WERI-Rb-1 (cell line): ENCODE measurements at regions not wholly inside any gene's neighbourhood (a gene's known extent, or its start where the extent isn't known, plus 50 kb on each side); places are given as distances from the start of the nearest gene placed in this dataset.

ENCODE experiments used
- DNase-seq: peaks from one replicate; pipeline ENCODE4 v3.0.0-alpha.2; 2020
- H3K27ac ChIP-seq: fragments of 250-450 bp; sonication (Bioruptor Pico); 2 replicates; pipeline ENCODE4 v1.5.1; 2020; ENCODE audit warnings: mild to moderate bottlenecking, moderate library complexity
- H3K27me3 ChIP-seq: fragments of 250-450 bp; sonication (Bioruptor Pico); 2 replicates; pipeline ENCODE4 v1.5.1; 2021; ENCODE audit warnings: mild to moderate bottlenecking, low read depth, moderate library complexity; ENCODE audit not compliant: insufficient read depth, severe bottlenecking
- H3K36me3 ChIP-seq: fragments of 250-450 bp; sonication (Bioruptor Pico); 2 replicates; pipeline ENCODE4 v1.5.1; 2020; ENCODE audit warnings: mild to moderate bottlenecking, moderate library complexity
- H3K4me3 ChIP-seq: 2 replicates; pipeline ENCODE4 v1.5.1; 2011; ENCODE audit warnings: low read depth, mild to moderate bottlenecking, control low read depth, low read length
- H3K9me3 ChIP-seq: fragments of 250-450 bp; sonication (Bioruptor Pico); 2 replicates; pipeline ENCODE4 v1.5.1; 2021; ENCODE audit warnings: mild to moderate bottlenecking, moderate library complexity; ENCODE audit not compliant: severe bottlenecking
- CTCF ChIP-seq: IDR thresholded peaks from 2 replicates; pipeline ENCODE4 v1.5.1; 2011; ENCODE audit warnings: low read depth, mild to moderate bottlenecking, control low read depth, inconsistent platforms, low read length

DNA sequence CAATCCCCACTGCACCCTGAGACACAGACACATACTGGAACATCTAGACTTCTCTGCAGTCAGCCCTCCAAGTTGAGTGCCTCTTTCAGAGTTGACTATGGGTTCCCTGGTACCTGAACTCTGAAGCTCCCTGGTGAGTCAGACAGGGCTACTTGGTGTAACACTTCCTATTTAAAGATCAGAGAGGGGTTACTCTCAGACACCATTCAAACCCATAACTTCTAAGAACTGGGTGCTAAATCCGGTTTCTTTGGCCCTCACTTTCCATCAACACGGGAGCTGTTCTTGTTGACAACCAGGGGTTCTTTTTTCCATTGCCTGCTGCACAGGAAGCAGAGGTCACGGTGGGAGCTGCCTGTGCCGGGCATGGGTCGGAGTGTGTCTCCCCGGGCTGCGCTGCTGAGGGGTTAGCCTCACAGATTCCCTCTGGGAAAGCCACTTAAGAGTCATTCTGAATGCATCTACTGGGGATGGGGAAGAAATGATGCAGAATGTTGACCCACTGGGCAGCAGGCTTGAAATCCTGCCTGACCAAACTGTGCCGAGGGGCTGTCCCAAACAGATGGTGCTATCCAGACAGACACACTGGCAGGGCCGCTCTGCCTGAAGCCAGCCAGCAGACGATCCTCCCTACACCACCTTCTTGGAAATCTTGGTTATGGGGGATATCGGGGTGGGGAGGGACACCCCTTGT, 74.1 kb downstream of the PITPNM2 start:
- no peaks in the 10 kb centered on the region for H3K27me3 ChIP-seq
- no peaks in the 10 kb centered on the region for H3K36me3 ChIP-seq
- DNase-seq = no peak
- no peak overlapping the region for H3K4me3 ChIP-seq
- no peak overlapping the region for H3K27ac ChIP-seq
- no peak for TF ChIP-seq CTCF
- H3K9me3 ChIP-seq = no peaks in the 10 kb centered on the region

- no peaks in the 10 kb centered on the region for H3K36me3 ChIP-seq
- DNase-seq = peak; percentile 75
- peak; percentile 40; the same call in 1 of the 2 replicates for TF ChIP-seq CTCF
- H3K27me3 ChIP-seq = no peaks in the 10 kb centered on the region
- no peak overlapping the region for H3K4me3 ChIP-seq
- H3K27ac ChIP-seq = no peak overlapping the region
- no peaks in the 10 kb centered on the region for H3K9me3 ChIP-seq
Measured at GRCh38 chr12:123075646-123076171, 75.2 kb downstream of the PITPNM2 start.

GRCh38 chr12:123075087-123075645, 75.7 kb downstream of the PITPNM2 start:
- H3K27ac ChIP-seq = no peak overlapping the region
- no peaks in the 10 kb centered on the region for H3K36me3 ChIP-seq
- TF ChIP-seq CTCF = no peak
- no peaks in the 10 kb centered on the region for H3K9me3 ChIP-seq
- H3K27me3 ChIP-seq = no peaks in the 10 kb centered on the region
- H3K4me3 ChIP-seq = no peak overlapping the region
- no peak for DNase-seq

- Histone ChIP-seq H3K9me3 (no peaks in the 10 kb centered on the region), H3K36me3 (no peaks in the 10 kb centered on the region), H3K27me3 (no peaks in the 10 kb centered on the region), H3K4me3 (no peak overlapping the region), H3K27ac (no peak overlapping the region)
- no peak for DNase-seq
- TF ChIP-seq CTCF = no peak
Measured at GRCh38 chr12:123073962-123074801, 76.7 kb downstream of the PITPNM2 start.

GRCh38 chr12:123073292-123073691, 77.6 kb downstream of the PITPNM2 start:
- no peak overlapping the region for H3K4me3 ChIP-seq
- H3K27me3 ChIP-seq = no peaks in the 10 kb centered on the region
- no peak for TF ChIP-seq CTCF
- no peaks in the 10 kb centered on the region for H3K36me3 ChIP-seq
- no peak overlapping the region for H3K27ac ChIP-seq
- DNase-seq = no peak
- no peaks in the 10 kb centered on the region for H3K9me3 ChIP-seq
